Activated CD4-positive, alpha-beta T cell treated with anti-CD3 and anti-CD28 coated beads, Interleukin-2, amount 50 U/mL, for 48 hours (primary cell): ENCODE measurements at regions not wholly inside any gene's neighbourhood (a gene's known extent, or its start where the extent isn't known, plus 50 kb on each side); places are given as distances from the start of the nearest gene placed in this dataset.
"Not testable (repeated sequence)": the region's sequence is repeated elsewhere in the genome, so short reads cannot be mapped to it uniquely, and the experiment has no call there.

Experiments used
- DNase-seq, 2 experiments: peaks; one replicate each; pipeline ENCODE4 v3.0.0-alpha.2; 2020

GRCh38 chr14:58755031-58755925, 117.5 kb downstream of the DACT1 start:
- DNase-seq: no peak

- no peak for DNase-seq
These were observed 122.4 kb downstream of the DACT1 start for GRCh38 chr14:58760121-58760520.

DNA sequence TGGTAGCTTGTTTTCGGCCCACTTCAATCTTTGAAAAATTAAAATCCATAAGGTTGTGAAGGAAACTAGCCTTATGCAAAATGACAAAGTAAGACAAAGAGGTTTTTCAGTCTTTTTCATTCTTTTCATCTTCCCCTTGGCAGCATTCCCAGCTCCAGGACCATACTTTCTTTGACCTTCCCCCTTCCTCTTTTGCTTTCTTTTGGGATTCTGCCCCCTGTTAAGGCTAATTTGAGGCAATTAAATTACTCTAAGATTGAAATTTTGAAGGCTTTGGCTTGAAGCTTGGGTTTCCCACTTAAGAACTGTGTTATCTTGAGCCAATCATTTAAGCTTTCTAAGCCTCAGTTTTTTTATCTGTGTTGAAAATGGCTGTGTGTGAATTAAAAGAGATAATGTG, 124.9 kb downstream of the DACT1 start:
- no peak for DNase-seq

- no peak for DNase-seq
These were observed 125.4 kb downstream of the DACT1 start for GRCh38 chr14:58763210-58763609.

- DNase-seq: no peak
These were observed 127.7 kb downstream of the DACT1 start for GRCh38 chr14:58765418-58765831.

GRCh38 chr14:58765843-58766242, 128.1 kb downstream of the DACT1 start:
- DNase-seq: no peak

DNA sequence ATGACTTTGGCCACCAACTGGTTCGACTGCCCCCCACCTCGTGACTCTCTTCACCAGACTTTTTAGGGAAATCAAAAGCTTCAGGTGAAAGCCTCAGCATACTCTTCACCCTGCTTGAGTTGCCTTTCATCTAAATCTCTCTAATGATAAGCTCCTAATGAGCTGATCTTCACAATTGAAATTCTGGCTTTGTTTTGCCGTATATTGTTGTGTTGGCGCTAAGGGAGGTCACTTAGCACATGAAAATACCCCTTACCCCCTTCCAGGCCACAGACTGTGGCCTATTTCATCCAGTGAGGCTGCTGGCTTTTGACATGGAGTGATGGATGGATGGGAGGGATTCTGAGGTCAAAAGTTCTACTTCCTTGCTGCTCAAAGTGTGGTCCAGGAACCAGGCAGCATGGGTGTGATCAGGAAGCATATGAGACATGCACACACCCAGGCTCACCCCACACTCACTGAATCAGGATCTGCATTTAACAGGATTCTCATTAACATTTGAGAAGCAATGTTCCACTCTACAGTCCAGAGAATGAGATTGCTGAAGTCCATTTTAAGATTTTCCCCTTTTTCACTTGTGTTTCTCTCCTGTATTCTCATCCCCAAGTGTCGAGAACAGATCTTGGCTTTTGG, 131.4 kb downstream of the DACT1 start:
- DNase-seq: no peak

- DNase-seq: no peak
These were observed 132.0 kb downstream of the DACT1 start for GRCh38 chr14:58769771-58770170.

GRCh38 chr14:58770491-58770982, 132.8 kb downstream of the DACT1 start:
- DNase-seq: no peak

- DNase-seq: no peak
These were observed 133.3 kb downstream of the DACT1 start for GRCh38 chr14:58771016-58771415.

- DNase-seq: no peak
These were observed 134.4 kb downstream of the DACT1 start for GRCh38 chr14:58772116-58772515.

- no peak for DNase-seq
These were observed 135.2 kb downstream of the DACT1 start for GRCh38 chr14:58772794-58773620.

GRCh38 chr14:58774531-58774930, 136.8 kb downstream of the DACT1 start:
- DNase-seq: no peak

DNA sequence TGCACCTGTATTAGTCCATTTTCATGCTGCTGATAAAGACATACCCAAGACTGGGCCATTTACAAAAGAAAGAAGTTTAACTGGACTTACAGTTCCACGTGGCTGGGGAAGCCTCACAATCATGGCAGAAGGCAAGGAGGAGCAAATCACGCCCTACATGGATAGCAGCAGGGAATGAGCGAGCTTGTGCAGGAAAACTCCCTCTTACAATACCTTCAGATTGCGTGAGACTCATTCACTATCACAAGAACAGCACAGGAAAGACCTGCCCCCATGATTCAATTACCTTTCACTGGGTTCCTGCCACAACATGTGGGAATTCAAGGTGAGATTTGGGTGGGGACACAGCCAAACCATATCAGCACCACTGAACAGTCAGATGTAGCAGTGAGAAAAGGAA, 137.4 kb downstream of the DACT1 start:
- not testable (repeated sequence) for DNase-seq

GRCh38 chr14:58776516-58776915, 138.8 kb downstream of the DACT1 start:
- no peak for DNase-seq

GRCh38 chr14:58777541-58777979, 139.8 kb downstream of the DACT1 start:
- DNase-seq: no peak

- no peak for DNase-seq
These were observed 140.4 kb downstream of the DACT1 start for GRCh38 chr14:58778202-58778601.

DNA sequence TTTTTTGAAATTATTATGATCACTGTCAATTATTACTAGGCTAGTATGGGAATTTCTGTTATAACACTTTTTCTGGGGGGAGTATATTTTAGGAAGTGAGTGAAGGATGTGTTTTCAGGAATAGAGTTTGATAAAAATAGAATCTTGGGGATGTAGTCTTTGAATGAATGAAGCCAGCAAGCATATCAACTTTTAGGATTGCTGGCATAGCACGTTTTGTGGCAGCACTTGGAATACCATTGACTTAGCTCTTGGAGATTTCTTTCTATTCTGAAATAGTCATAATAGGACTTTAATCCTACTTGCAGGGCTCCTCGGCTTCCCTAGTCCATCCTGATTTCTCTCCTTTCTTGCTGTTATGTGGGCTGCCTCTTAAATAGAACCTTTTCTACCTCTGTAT, 141.6 kb downstream of the DACT1 start:
- no peak for DNase-seq

DNA sequence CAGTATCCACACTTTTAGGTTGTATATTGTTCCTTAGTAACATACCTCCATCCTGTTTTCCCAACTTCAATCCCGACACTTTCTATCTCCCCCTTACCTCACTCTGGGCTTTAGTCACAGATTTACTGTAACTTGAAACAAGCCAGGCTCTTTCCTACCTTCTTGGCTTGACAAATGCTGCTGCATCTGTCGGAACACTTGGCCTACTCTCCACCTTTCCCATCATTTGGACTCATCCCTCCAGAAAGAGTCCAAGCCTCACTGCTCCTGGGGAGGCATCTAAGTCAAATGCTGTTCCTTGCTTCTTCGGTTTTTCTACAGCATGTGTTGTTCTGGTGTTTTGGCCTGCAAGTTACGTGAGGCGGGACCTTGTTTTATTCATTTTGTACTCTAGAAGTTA, 142.4 kb downstream of the DACT1 start:
- no peak for DNase-seq

GRCh38 chr14:58780605-58781004, 142.8 kb downstream of the DACT1 start:
- DNase-seq: no peak

- DNase-seq: no peak
These were observed 144.2 kb downstream of the DACT1 start for GRCh38 chr14:58782011-58782410.

DNA sequence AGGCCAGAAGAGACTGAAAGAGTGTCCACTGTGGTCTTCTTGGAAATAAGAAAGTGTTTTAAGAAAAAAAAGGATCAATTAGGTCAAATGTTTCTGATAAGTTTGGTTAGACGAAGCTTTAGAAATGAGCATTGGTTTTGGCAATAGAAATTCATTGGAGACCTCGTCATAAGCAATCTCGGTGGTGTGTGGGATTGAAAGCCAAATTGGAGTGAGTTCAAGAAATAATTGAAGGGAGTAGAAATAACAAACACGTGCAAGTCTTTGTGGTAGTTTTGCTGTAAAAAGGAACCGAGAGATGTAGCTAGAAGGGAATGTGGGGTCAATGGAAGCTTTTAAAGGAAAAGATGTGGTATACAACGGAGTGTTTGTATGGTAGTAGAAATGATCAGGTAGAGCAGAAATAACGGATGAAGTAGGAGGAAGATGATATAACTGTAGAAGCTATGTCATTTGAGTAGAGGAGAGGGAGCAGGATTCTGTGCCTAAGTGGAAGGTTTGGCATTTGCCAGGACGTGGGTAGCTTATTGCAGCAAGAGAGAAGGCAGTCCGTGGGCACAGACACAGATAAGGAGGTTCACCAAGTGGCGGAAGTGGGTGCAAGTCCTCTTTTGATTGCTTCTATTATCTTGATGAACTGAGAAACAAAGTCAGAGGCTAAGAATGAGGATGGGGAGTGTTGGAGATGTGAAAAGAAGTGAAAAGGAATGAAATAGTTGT, 146.2 kb downstream of the DACT1 start:
- no peak for DNase-seq

DNA sequence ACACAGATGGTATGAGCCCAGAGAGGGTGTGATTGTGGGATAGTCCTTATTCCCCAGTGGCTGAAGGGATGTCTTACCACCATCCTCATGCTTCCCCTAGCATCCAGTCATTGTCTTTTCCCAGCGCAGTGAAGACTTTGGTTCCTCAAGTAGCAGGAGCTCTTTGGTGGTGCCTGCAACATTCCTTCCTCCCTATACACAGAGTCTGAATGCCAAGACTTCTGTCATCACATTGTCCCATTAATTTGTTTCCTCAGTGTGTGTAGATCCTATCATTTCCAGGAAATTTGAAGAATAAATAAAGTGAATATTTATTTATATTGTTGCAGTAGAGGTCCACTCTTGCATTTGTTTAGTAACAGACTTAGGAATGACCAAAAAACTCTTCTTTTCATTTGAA, 147.2 kb downstream of the DACT1 start:
- DNase-seq: no peak
